GM18861 (cell line): ENCODE measurements at regions not wholly inside any gene's neighbourhood (a gene's known extent, or its start where the extent isn't known, plus 50 kb on each side); places are given as distances from the start of the nearest gene placed in this dataset.

Experiments used
- ATAC-seq: cut with Tn5 transposase; IDR thresholded peaks from one replicate; pipeline ENCODE4 v1.9.1; 2021; ENCODE audit not compliant: unreplicated experiment

DNA sequence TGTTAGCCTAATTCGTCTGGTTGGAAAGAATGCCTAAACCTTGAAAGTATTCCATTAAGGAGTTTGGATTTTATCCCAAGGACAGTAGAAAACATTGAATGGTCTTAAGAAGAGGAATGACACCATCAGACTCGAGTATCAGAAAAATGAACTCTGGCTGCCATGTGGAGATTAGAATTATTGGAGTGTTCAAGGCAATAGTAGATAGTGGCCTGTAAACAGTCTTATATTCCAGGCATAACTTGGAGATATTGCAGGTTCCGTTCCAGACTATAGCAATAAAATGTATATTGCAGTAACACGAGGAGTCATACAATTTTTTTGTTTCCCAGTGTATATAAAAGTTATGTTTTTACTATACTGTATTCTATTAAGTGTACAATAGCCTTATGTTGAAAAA lies 130.9 kb downstream of the GDAP2 start:
- no peak for ATAC-seq

- no peak for ATAC-seq
Observed at GRCh38 chr1:117802531-117803257, 126.7 kb downstream of the GDAP2 start.

GRCh38 chr1:117803318-117803717 lies 126.1 kb downstream of the GDAP2 start:
- no peak for ATAC-seq

DNA sequence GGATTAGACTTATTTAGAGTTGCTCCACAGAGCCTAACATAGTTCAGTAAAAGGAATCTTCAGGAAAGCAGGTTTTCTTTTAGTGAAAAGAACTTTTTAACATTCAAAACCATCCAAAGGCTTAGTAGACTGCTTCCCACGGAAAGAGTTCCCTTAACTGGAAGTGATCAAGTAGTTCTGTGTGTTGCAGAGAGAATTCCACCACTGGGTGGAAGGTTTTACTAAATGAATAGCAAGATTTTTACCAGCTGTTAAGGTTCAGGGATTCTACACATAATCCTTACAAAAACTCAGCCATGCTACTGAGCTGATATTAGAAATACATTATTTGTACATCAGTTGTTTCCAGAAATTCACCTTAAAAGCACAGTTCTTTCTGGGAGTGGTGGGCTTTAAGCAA lies 119.7 kb downstream of the GDAP2 start:
- ATAC-seq: no peak

DNA sequence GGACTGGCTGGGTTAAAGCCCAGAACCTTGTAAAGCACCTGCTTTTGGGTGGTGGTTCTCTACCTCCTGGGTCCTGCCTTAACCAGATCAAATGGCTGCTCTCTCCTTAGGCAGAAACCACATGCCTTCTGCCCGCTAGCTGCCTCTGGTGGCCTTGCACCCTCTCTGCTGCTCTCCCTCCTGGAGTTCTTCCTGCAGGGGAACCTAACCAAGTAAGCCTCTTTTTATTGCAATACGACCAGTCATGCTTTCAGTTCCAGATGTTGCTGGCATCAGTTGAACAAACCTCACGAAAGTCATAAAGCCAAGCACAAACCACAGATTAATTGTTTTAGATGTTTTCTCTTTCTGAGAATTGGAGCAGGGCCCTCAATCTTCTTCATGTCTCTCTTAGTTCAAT lies 118.9 kb downstream of the GDAP2 start:
- no peak for ATAC-seq

GRCh38 chr1:117812869-117813511 lies 116.4 kb downstream of the GDAP2 start:
- no peak for ATAC-seq
